Body of pancreas (tissue), 4 donors: ENCODE measurements at regions not wholly inside any gene's neighbourhood (a gene's known extent, or its start where the extent isn't known, plus 50 kb on each side); places are given as distances from the start of the nearest gene placed in this dataset.
"Not testable (repeated sequence)": the region's sequence is repeated elsewhere in the genome, so short reads cannot be mapped to it uniquely, and the experiment has no call there.

Experiments
- ATAC-seq: fragments of 150-250 bp; one replicate; pipeline ENCODE4 v1.9.1; 2016
- DNase-seq, 4 donors: peaks; one replicate each; pipeline ENCODE4 v3.0.0-alpha.2; 2019
- H3K27ac ChIP-seq, 4 donors: fragments of 200-600 bp; sonication (generic); 1 replicate in 3 of 4; 2 replicates in 1 of 4; pipeline versions ENCODE4 v1.5.1 to v1.6.1; 2016 to 2019; ENCODE audit warnings: mild to moderate bottlenecking in 1 of 4, mixed read lengths in 1 of 4, moderate library complexity in 1 of 4
- H3K27me3 ChIP-seq, 2 donors: fragments of 200-600 bp; sonication (generic); one replicate each; pipeline ENCODE4 v1.6.0; 2016; ENCODE audit warnings: mild to moderate bottlenecking in 1 of 2
- H3K36me3 ChIP-seq, 2 donors: fragments of 200-600 bp; sonication (generic); replicated peaks in 1 of 2; 2 replicates each; pipeline ENCODE4 v1.5.1; 2016; ENCODE audit warnings: low read depth in 2 of 2; ENCODE audit not compliant: insufficient read depth in 1 of 2
- H3K4me1 ChIP-seq: fragments of 200-600 bp; sonication (generic); one replicate; pipeline ENCODE4 v1.6.0; 2016
- H3K4me3 ChIP-seq, 2 donors: fragments of 200-600 bp; sonication (generic); 1 replicate in 1 of 2; 2 replicates in 1 of 2; pipeline ENCODE4 v1.5.1; 2016 to 2019
- H3K9me3 ChIP-seq, 3 donors: fragments of 200-600 bp; sonication (generic); 1 replicate in 2 of 3; 2 replicates in 1 of 3; pipeline ENCODE4 v1.5.1; 2016
- CTCF ChIP-seq, 7 experiments: fragments of 450-650 bp in 4 of 7; fragments of 200-600 bp in 3 of 7; sonication (generic) in 3 of 7; IDR thresholded peaks; one replicate each; pipeline ENCODE4 v1.5.1; 2016 to 2019; ENCODE audit warnings: antibody characterized with exemption in 7 of 7
- POLR2A ChIP-seq, 3 donors: fragments of 450-650 bp; IDR thresholded peaks; one replicate each; pipeline ENCODE4 v1.6.1; 2016; ENCODE audit warnings: antibody characterized with exemption in 3 of 3, mild to moderate bottlenecking in 2 of 3
- WGBS, 2 donors: methylation state at CpG; one replicate each; pipeline ENCODE4 v1.1.5; 2017; 5-methylcytosine and 5-hydroxymethylcytosine counted together
- intact Hi-C: fragments of 100-400 bp; cut with DNase I; formaldehyde crosslinking; loops from one replicate; pipeline ENCODE4 v1.15.1; 2023

DNA sequence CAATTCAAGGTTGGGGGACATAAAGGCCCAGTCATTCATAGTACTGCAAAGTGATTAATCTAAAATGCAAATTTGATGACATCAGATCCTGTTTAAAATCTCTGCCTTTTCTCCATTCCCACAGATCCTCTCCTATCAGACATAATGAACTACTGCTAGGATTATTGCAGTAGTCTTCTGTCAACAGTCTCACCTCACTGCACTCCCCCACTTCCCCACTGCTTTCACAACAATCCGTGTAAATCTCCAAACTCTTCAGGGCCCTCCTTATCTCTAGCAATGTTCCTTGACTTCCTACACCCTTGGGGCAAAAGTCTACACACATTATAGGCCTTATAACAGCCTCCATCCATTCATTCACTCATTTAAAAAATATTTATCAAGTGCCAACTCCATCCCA, 112.4 kb downstream of the KBTBD2 start:
- Histone ChIP-seq H3K27ac (no peak overlapping the region), H3K4me1 (no peaks in the 10 kb centered on the region), H3K9me3 (no peaks in the 10 kb centered on the region), H3K4me3 (no peak overlapping the region), H3K27me3 (no peaks in the 10 kb centered on the region), H3K36me3 (no peaks in the 10 kb centered on the region)
- DNase-seq (no peak), ATAC-seq (no peak)
- TF ChIP-seq POLR2A (IDR thresholded peaks at IDR 0.05) (no peak), CTCF (IDR thresholded peaks at IDR 0.05) (no peak)
- intact Hi-C loops = no loop called here
- WGBS, 2 donors = 36 to 70% methylated on average over 1 of the region's 1 CpG

GRCh38 chr7:32777041-32777666, 114.4 kb downstream of the KBTBD2 start:
- WGBS, 2 donors = 93 to 98% methylated on average over 4 of the region's 4 CpGs

GRCh38 chr7:32776318-32776717, 115.2 kb downstream of the KBTBD2 start:
- H3K36me3 ChIP-seq, ATAC-seq, intact Hi-C loops, H3K9me3 ChIP-seq, H3K4me1 ChIP-seq, H3K4me3 ChIP-seq, H3K27me3 ChIP-seq, DNase-seq, H3K27ac ChIP-seq: not testable (repeated sequence)
- 65 to 88% methylated on average over 1 to 3 of the region's 3 CpGs for WGBS, 2 donors

More at GRCh38 chr7:32777041-32777666, 114.4 kb downstream of the KBTBD2 start:
- intact Hi-C loops, H3K36me3 ChIP-seq, H3K9me3 ChIP-seq, H3K27ac ChIP-seq, ATAC-seq, DNase-seq, H3K4me1 ChIP-seq, H3K27me3 ChIP-seq, H3K4me3 ChIP-seq: not testable (repeated sequence)

DNA sequence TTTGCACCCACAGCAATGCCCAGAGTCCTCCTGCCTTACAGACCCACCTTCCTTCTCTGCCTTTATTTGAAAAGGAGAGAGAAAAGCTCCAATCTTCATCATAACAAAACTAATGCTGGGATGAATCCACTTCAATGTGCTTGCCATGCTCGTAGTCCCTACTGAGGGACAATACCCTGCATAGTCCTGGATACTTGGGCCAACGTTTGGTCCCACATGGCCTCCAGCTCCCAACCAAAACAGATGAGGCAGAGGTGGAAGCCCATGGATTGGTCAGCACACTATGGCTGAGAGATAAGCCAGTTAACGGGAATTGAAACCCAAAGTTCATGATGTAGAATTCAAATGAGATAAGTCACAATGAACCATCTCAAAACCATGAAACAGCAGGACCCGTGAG, 115.8 kb downstream of the KBTBD2 start:
- 46 to 58% methylated on average over 3 of the region's 4 CpGs for WGBS, 2 donors
- H3K4me3 ChIP-seq, H3K36me3 ChIP-seq, H3K27me3 ChIP-seq, H3K27ac ChIP-seq, H3K4me1 ChIP-seq, intact Hi-C loops, H3K9me3 ChIP-seq, DNase-seq, ATAC-seq: not testable (repeated sequence)

GRCh38 chr7:32774541-32774951, 117.0 kb downstream of the KBTBD2 start:
- Histone ChIP-seq H3K27ac (no peak overlapping the region), H3K9me3 (no peaks in the 10 kb centered on the region), H3K4me3 (no peak overlapping the region), H3K36me3 (no peaks in the 10 kb centered on the region), H3K27me3 (no peaks in the 10 kb centered on the region), H3K4me1 (no peaks in the 10 kb centered on the region)
- TF ChIP-seq CTCF (IDR thresholded peaks at IDR 0.05) (no peak), POLR2A (IDR thresholded peaks at IDR 0.05) (no peak)
- ATAC-seq (no peak), DNase-seq (no peak)
- WGBS, 2 donors = 86 to 96% methylated on average over 1 of the region's 1 CpG
- intact Hi-C loops = no loop called here

DNA sequence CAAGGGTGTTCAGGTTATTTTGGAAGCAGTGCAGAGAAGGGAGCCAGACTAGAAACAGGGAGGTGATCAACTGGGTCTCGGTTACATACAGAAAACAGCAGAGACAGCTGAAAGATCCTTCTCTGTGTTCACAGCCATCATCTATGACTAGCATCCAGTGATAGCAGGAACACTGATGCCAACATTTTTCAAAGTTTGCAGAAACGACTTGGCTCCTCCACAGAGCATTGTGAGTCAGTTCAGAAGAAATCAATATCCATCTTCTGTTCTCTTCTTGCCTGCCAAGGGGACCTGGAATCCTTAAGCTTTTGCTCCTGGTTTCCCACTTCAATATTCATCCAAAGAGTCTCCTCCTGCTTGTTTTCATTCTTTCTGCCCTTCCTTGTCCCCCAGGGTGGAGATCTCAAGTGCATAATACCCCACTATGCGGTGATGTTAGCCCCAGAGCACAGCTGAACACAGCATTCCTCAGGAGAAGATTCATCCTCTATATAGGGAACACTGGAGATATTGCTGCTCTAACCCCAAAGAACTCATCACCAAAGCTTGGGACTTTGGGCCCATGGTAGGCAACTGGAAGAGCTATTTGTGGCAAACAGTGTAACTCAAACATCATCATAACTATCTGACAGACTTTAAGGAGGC, 122.6 kb downstream of the KBTBD2 start:
- H3K36me3 ChIP-seq, H3K4me1 ChIP-seq, H3K27me3 ChIP-seq, DNase-seq, ATAC-seq, H3K9me3 ChIP-seq, H3K27ac ChIP-seq, intact Hi-C loops, H3K4me3 ChIP-seq: not testable (repeated sequence)
- 39 to 57% methylated on average over 3 of the region's 3 CpGs for WGBS, 2 donors

GRCh38 chr7:32768338-32768737, 123.2 kb downstream of the KBTBD2 start:
- H3K36me3 ChIP-seq, H3K4me1 ChIP-seq, ATAC-seq, intact Hi-C loops, H3K27ac ChIP-seq, H3K27me3 ChIP-seq, H3K9me3 ChIP-seq, H3K4me3 ChIP-seq, DNase-seq: not testable (repeated sequence)
- 87 to 90% methylated on average over 1 of the region's 1 CpG for WGBS, 2 donors
